ENCODE measurements at regions not wholly inside any gene's neighbourhood (a gene's known extent, or its start where the extent isn't known, plus 50 kb on each side); places are given as distances from the start of the nearest gene placed in this dataset.
A peak's percentile ranks its signal among the peaks of the same experiment; 100 is the strongest.

GRCh38 chr3:194952841-194953241, 267.2 kb downstream of the FAM43A start:
- WGBS (ENCODE audit: missing lambda C conversion rate) = 90% methylated on average over 6 of the region's 6 CpGs
- no peaks in the 10 kb centered on the region for H3K4me1 ChIP-seq
- TF ChIP-seq KDM5A (IDR thresholded peaks at IDR 0.05) (no peak), CBX8 (IDR thresholded peaks at IDR 0.05) (no peak), MAFK (IDR thresholded peaks at IDR 0.05; ENCODE audit: partially characterized antibody) (no peak), RAD21 (conservative IDR thresholded peaks at IDR 0.05 in 1 of 2, IDR thresholded peaks at IDR 0.05 in 1 of 2) (no peak), RNF2 (IDR thresholded peaks at IDR 0.05; ENCODE audit: borderline replicate concordance, low read depth) (no peak), NFE2L2 (conservative IDR thresholded peaks at IDR 0.05; ENCODE audit: low read length) (no peak), PHF8 (IDR thresholded peaks at IDR 0.05; ENCODE audit: borderline replicate concordance, low read depth) (no peak), USF2 (IDR thresholded peaks at IDR 0.05) (no peak), FOXS1 (CRISPR knock-in tag; IDR thresholded peaks at IDR 0.05) (no peak), CTCF (IDR thresholded peaks at IDR 0.05) (no peak), BHLHE40 (IDR thresholded peaks at IDR 0.05; ENCODE audit: low read depth, low read length) (no peak), RCOR1 (IDR thresholded peaks at IDR 0.05; ENCODE audit: low read depth, low read length) (no peak)
- no peaks in the 10 kb centered on the region for H3K9me3 ChIP-seq
- no peak overlapping the region for H3K4me3 ChIP-seq
- H3K27ac ChIP-seq = no peak overlapping the region
- no peak overlapping the region for H3K4me2 ChIP-seq
- CTCF ChIA-PET = interaction anchor here (1.0 kb wide), 1 partner anchor 9 kb away, joined by 4 read pairs; no protein-coding TSS in a partner anchor
- POLR2A ChIA-PET = no interaction called here
- ATAC-seq (0 out of 6 replicates have a peak, but pooled peaks of 1 of the 2 experiments have one; percentile 13), FAIRE-seq (no peak), DNase-seq (ENCODE audit: low read depth in 1 of 2, low spot score in 1 of 2) (no peak)

GRCh38 chr3:194953291-194953690, 267.6 kb downstream of the FAM43A start:
- no peaks in the 10 kb centered on the region for H3K9me3 ChIP-seq
- no peak overlapping the region for H3K4me2 ChIP-seq
- no peak overlapping the region for H3K27ac ChIP-seq
- no peak for FAIRE-seq
- ChIA-PET POLR2A (no interaction called here), CTCF (no interaction called here)
- TF ChIP-seq EHF (CRISPR knock-in tag; IDR thresholded peaks at IDR 0.05) (no peak), RNF2 (IDR thresholded peaks at IDR 0.05; ENCODE audit: borderline replicate concordance, low read depth) (no peak), KDM5A (IDR thresholded peaks at IDR 0.05) (no peak), CEBPB (IDR thresholded peaks at IDR 0.05) (no peak), RFX5 (IDR thresholded peaks at IDR 0.05) (no peak), SREBF2 (IDR thresholded peaks at IDR 0.05) (no peak), PHF8 (IDR thresholded peaks at IDR 0.05; ENCODE audit: borderline replicate concordance, low read depth) (no peak), HES2 (IDR thresholded peaks at IDR 0.05) (no peak), PBX3 (IDR thresholded peaks at IDR 0.05) (no peak), HMGXB4 (CRISPR knock-in tag; IDR thresholded peaks at IDR 0.05; ENCODE audit: borderline replicate concordance) (no peak)
- H3K4me3 ChIP-seq = no peak overlapping the region
- no peaks in the 10 kb centered on the region for H3K4me1 ChIP-seq
- no peak for DNase-seq (ENCODE audit: low read depth in 1 of 2, low spot score in 1 of 2)
- WGBS (ENCODE audit: missing lambda C conversion rate) = 61% methylated on average over 5 of the region's 5 CpGs
- ATAC-seq = no peak

All from A549 (cell line).